ENCODE measurements at regions not wholly inside any gene's neighbourhood (a gene's known extent, or its start where the extent isn't known, plus 50 kb on each side); places are given as distances from the start of the nearest gene placed in this dataset.
A peak's percentile ranks its signal among the peaks of the same experiment; 100 is the strongest.

- no peak for DNase-seq
Observed at GRCh38 chr21:27451116-27451515, 484.2 kb upstream of the ADAMTS5 start.

DNA sequence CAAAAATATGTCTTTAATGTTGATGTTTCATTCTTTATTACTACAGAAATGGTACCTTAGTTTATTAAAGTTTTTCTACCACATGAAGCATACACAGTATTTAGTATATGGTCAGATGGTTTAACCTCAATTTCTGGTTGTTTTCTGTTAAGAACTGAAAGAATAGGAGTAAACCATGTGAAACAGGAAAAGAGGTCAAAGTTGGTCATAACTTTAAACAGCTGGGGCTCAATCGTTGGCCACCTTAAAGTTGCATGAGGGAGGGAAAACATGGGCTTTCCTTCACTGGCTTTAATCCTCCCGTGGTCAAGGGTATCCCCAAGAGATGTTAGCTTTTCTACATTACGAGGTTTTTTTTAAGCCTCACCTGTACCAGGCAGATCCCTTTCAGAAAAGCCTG is 483.3 kb upstream of the ADAMTS5 start:
- no peak for DNase-seq

DNA sequence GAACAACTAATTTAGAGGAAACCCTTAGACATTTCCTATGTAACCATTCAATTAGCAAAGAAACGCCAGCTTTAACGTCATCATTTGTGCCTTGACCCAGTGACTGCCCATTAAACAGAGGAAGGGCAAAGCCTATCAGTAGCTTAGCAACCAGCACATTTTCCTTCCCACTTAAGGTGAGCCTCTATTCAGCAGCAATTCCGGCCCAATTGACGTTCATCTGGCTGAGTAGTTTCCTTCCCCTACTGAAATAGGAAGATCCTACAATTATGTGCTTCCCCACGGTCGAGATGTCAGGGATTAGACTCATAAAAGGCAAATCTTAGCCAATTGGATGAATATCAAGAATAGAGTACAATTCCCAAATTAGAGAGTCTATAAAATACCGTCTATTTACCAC is 482.1 kb upstream of the ADAMTS5 start:
- no peak for DNase-seq

DNA sequence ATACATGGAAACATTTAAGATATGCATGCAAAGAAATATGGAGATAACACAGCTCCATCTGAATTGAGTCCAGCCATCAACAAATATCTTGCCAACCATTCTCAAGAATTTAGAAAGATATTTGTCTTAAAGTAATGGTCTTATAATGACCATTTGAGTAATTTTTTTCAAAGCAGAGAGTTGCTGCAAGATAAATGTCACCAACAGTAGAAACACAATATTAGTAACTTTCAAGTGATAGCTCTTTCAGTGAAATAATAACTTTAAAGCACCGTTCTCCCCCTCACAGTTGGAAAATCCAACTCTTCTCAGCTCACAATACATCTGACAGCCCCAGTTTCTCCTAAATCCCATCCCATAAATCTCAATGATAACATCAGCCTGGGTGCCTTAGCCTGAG is 481.0 kb upstream of the ADAMTS5 start:
- DNase-seq: no peak

DNA sequence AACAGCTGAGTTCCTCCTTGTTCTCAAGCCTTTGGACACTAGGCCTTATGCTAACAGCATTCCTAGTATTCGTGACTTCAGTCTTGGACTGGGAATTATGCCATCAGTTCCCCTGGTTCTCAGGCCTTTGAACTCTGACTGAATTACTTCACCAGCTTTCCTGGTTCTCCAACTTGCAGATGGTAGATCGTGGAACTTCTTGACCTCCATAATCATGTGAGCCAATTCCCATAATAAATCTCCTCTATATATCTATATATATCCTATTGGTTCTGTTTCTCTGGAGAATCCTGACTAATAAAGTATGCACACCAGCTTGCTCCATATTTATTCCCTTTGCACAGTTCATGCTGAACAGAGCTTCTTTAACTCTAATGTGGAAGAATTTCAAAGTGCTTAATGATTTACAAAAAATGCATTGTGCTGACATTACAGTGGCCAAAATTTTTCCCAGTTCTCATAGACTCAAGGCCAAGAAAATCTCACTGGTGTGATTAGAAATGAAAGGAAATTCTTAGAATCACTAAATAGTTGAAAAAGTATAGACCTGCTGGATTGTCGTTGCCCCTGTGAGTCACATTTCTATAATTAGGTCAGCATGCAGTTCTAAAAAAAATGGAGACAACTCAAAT is 462.9 kb upstream of the ADAMTS5 start:
- DNase-seq: no peak

GRCh38 chr21:27426196-27426595 is 459.3 kb upstream of the ADAMTS5 start:
- DNase-seq: no peak

GRCh38 chr21:27425574-27425973 is 458.7 kb upstream of the ADAMTS5 start:
- no peak for DNase-seq

GRCh38 chr21:27425172-27425571 is 458.3 kb upstream of the ADAMTS5 start:
- no peak for DNase-seq

- DNase-seq: peak in 1 of 2 experiments; percentile 0
Observed at GRCh38 chr21:27424601-27425000, 457.7 kb upstream of the ADAMTS5 start.

GRCh38 chr21:27423906-27424595 is 457.2 kb upstream of the ADAMTS5 start:
- DNase-seq: no peak

DNA sequence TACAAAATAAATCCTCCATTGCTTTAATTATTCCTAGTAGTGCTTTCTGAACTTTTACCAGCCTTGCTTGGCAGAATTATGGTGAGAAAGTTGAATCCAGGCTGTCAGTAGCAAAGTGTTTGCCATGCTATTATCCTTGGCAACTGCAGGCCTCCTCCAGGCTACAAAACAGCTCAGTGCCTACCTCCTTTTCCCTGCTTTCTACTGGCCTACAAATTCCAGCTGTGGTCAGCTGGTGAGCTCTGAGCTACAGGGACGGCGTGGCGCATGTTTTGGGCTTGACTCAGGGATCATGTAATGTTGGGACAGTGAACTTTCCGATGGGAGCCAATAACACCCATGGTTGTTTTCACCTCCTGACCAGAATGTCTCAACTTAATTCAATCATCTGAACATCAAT is 456.1 kb upstream of the ADAMTS5 start:
- DNase-seq: no peak

GRCh38 chr21:27422435-27422834 is 455.5 kb upstream of the ADAMTS5 start:
- no peak for DNase-seq

DNA sequence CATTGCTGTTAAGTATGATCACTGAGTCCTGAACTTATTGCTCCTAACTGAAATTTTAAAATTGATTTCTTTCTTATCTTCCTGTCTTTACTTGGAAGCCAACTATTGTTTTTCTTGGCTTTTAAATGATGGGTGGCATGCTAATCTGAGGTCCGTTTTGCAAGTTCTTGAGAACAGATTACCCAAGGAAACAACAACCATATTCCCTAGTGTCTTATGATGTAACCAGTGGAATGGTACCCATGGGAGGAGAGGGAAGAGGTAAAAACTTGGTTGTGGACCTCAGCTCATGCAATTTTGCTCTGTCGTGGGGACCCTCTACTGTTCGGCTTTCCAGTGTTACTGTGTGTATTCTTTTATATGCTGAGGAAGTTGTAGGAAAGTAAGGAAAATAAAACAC is 454.8 kb upstream of the ADAMTS5 start:
- no peak for DNase-seq

- no peak for DNase-seq
Observed at GRCh38 chr21:27419153-27419552, 452.3 kb upstream of the ADAMTS5 start.

DNA sequence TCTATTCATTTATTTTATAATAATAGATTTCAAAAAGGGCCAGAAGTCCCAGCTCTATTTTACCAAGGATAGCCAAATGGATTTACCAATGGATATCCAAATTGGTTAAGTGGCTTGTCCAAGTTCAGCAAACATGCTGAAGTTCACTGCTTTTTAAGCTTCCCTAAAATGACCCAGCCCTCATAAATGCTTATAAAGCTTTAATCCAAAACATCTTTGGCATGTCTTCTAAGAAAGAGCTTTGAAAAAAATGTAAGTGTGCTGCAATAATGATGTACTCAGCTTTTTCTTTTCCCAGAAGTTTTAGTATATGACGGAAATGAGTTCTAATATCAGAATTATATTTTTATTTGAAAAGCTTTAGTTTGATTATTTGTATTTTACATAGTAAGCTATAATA is 451.5 kb upstream of the ADAMTS5 start:
- DNase-seq: no peak

DNA sequence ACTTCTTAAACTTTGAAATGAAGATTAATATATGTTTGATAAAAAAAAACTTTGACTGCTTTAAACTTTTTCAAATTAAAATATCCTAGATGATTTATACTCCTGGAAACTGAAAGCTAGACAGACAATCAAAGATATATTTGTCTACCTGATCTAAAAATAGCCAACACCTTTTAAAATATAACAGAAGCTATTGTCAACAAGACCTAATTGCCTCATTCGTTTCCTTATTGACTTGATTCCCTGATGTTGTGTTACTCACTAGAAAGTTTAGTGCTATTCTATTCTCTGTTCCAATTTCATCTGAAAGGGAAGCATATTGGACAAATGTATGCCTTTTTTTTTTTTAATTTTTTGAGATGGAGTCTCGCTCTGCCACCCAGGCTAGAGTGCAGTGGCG is 445.6 kb upstream of the ADAMTS5 start:
- DNase-seq: no peak

DNA sequence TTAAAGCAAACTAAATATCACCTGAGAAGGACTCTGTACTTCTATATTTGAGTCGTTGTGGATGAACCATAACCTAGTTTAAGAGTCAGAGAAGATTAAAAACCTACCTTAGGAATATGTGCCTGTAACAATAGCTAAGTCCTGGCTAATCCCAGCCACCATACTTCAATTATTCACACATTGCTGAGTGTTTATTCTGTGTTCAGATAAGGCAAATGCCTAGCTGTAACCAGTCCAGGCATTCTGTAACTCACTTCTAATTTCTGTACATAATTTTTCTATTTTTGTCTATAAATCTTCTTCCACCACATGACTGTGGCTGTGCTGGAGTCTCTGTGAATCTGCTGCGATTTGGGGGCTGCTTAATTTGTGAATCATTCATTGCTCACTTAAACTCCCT is 441.9 kb upstream of the ADAMTS5 start:
- no peak for DNase-seq

- DNase-seq: no peak
Observed at GRCh38 chr21:27407271-27407670, 440.4 kb upstream of the ADAMTS5 start.

DNA sequence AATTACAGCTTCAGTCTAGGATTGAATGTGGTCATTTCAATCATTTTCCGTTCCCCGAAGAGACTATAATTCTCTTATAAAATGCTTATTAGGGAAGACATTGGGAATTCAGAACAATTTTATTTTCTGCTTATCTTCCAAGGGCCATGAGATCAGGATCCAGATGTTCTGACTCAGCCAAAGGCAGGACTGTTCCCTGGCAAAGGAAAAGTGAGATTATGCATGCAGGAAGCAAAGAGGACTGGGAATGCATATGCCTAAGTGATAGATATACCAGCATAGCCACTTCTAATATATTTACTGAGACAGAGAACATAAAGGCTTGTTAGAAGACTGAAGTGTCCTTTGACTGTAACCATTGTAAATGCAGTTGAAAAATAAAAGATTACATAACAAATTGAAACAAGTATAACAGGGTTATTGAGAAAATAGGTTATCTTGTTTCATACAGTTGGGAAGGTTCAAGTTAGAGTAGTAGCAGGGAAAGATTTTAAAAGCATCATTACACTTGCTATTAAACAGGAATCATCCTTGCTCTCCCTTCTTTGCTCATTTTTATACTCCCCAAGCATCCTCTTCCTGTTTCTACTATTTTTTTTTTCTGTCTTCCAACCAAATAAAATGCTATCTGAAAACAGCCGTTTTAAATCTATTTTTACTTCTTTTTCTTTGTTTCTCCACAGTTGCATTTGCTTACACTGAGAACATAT is 439.6 kb upstream of the ADAMTS5 start:
- no peak for DNase-seq

- DNase-seq: no peak
Observed at GRCh38 chr21:27403011-27403410, 436.1 kb upstream of the ADAMTS5 start.

DNA sequence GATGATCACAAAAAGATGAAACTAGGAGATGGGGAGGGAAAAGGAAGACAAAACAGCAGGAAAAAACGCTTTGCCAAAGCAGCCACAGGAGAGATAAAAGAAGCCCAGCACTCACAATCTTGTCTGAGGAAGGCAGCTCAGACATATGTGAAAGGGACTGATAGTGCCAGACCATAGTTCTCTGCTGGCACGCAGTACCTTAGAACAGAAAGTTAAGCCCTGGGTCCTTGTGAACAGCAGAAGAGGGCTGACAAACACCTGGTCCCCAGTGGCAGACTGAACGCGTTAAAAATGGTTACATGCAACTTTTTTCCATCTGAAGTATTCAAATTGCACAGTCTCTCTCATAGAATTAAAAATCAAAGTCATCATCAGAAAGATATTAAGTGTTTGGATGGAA is 433.2 kb upstream of the ADAMTS5 start:
- DNase-seq: no peak

DNA sequence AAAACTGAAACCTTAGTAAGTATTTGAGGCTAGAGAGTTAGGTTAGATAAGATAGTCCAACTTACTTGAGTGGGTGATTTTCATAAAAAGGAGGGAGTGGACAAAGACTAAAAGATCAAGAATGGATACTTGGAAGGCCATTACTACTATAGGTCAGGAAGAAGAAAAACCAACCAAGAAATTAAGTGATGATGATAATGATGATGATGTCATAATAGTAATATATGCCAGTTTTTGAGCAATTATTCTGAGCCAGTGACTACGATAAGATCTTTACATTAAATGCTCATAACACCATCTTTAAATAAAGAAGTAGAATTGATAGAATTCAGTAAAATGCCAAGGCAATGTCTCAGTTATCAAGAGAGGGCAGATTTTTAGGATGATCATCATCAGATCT is 430.7 kb upstream of the ADAMTS5 start:
- no peak for DNase-seq

- no peak for DNase-seq
Observed at GRCh38 chr21:27393726-27394125, 426.8 kb upstream of the ADAMTS5 start.

- DNase-seq: no peak
Observed at GRCh38 chr21:27391990-27392389, 425.1 kb upstream of the ADAMTS5 start.

All from AML-193 (cell line).